Choroid plexus epithelial cell (primary cell): ENCODE measurements at regions not wholly inside any gene's neighbourhood (a gene's known extent, or its start where the extent isn't known, plus 50 kb on each side); places are given as distances from the start of the nearest gene placed in this dataset.

ENCODE experiments used
- DNase-seq: peaks from one replicate; pipeline ENCODE4 v3.0.0-alpha.2; 2010; ENCODE audit warnings: low read depth
- H3K4me3 ChIP-seq: 2 replicates; pipeline ENCODE4 v1.5.1; 2011; ENCODE audit warnings: low read depth, mild to moderate bottlenecking, control low read depth, low read length, moderate library complexity
- TF ChIP-seq, protein P1 (sequence below): conservative IDR thresholded peaks from 2 replicates; pipeline ENCODE4 v1.5.1; 2011; ENCODE audit warnings: low read depth, mild to moderate bottlenecking, control low read depth, inconsistent platforms, low read length, moderate library complexity

DNA sequence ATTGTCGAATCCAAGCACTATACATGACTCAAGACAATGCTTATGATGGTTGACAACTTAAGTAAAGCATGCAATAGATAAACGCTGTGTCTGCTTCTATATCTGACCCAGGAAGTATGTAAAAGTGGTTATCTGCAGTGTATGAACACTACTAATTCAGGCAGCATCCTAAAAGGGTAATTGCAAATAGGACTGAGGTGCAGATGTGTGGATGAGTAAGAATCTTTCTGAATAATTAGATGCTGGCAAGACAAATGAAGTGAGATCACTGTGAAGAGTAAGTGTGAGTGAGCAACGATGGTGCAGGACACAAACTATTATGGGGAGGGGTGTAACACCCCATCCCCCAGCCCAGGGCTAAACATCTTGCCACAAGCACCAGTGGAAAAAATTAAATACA, 195.7 kb upstream of the CHRNA7 start:
- H3K4me3 ChIP-seq: no peak overlapping the region
- TF ChIP-seq, protein P1, sequence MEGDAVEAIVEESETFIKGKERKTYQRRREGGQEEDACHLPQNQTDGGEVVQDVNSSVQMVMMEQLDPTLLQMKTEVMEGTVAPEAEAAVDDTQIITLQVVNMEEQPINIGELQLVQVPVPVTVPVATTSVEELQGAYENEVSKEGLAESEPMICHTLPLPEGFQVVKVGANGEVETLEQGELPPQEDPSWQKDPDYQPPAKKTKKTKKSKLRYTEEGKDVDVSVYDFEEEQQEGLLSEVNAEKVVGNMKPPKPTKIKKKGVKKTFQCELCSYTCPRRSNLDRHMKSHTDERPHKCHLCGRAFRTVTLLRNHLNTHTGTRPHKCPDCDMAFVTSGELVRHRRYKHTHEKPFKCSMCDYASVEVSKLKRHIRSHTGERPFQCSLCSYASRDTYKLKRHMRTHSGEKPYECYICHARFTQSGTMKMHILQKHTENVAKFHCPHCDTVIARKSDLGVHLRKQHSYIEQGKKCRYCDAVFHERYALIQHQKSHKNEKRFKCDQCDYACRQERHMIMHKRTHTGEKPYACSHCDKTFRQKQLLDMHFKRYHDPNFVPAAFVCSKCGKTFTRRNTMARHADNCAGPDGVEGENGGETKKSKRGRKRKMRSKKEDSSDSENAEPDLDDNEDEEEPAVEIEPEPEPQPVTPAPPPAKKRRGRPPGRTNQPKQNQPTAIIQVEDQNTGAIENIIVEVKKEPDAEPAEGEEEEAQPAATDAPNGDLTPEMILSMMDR: no peak
- no peak for DNase-seq

DNA sequence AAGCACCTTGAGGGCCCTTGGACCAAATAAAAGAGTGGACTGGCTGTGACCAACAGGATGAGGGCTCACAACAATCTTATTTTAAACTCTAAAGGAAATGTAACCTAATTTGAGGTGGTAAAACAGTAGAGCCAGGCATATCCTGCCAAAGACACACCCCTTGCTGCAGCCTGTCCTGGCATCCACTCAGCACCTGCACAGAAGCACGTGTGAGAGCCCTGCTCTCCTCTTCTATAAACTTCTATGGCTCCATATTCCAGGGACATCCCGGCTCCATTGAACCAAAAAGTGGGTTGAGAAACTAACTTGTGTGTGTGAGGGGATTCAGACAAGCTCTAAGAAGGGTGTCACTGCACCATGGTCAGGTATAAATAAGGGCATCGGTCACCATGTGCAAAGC, 190.9 kb upstream of the CHRNA7 start:
- no peak for DNase-seq
- no peak overlapping the region for H3K4me3 ChIP-seq
- TF ChIP-seq, protein P1: no peak

DNA sequence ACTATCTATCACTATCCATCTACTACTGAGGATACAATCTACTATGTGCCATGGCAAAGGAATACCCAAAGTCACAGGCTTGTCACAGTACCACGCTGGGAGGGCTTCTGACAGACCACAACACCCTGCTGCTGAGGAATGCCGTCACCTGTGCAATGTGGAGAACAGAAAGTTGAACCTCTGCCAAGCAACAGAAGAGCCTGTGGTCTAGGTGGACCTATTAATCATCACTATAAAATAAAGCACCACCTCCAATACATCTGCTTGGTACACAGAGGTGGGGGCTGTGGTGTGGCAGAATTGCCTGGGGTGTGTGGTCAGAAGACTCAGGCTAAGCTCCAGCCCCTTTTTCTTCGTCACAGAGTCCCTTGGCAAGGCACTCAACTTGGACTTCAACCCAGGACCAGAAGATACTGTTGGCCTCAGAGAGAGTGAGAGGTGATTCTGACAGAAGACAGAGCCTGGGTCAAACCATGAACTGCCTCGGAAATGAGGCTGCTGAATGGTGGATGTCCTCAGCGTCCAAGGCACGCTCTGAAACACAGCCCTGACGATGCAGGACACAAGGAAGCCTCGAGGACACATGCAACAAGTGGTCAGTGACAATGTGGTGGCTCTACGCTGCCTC, 189.4 kb upstream of the CHRNA7 start:
- no peak for DNase-seq
- TF ChIP-seq, protein P1: no peak
- no peak overlapping the region for H3K4me3 ChIP-seq

DNA sequence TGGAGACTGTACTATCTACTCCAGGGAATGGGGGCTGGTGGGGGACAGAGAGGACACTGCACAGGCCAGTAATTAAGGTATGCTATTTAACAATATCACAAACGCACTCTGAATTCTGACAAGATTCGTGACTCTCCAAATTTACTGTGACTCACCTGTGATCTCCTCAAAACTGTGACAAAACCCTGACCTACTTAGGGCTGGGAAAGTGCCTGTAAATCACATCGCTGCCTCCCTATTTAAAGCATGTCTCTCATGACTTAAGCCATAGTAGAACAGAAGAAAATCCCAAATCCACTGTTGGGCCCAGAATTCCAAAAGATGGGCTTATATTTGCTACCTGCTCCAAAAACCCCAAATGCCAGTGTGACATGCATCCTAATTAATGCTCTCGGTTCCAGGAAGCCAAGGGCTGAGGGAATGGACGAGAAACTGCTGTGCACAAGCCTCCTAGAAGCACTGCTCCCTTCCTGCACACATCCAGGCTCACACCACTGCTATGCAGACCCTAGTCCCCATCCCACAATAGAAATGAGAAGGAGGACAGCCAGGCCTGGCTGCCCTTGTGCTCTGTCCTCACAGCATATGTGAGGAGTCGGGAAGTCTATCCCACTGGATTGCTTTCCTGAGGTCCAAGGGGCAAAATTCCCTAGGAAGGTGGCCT, 187.7 kb upstream of the CHRNA7 start:
- TF ChIP-seq, protein P1: no peak
- no peak overlapping the region for H3K4me3 ChIP-seq
- no peak for DNase-seq

DNA sequence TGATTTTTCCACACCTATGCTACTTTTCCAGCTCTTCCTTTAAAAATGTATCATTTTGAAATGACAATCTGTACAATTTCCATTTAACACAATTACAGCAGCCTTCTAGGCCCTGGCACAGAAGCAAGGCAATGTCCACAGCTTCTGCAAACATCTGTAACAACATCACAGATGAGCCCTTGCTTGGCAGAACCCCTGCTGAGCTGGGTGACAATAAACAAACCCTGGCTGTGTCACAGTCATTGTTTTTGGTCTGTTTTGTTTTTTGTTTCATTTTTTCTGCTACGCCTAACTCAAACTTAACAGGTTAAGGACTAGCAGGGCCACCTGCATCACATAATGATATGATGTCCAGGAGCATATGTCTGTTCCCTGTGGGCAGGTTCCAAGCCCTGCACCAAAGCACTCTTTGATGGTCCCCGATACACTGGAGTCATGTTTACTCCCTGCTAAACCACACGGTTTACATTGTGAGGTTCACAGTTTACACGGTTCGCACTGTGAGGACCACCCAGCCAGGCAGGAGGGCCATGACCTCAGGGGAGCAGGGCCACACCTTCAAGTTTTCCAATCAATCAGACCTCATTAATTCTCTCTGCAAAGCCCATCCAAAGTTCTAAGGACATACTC, 186.8 kb upstream of the CHRNA7 start:
- TF ChIP-seq, protein P1: no peak
- DNase-seq: no peak
- no peak overlapping the region for H3K4me3 ChIP-seq

DNA sequence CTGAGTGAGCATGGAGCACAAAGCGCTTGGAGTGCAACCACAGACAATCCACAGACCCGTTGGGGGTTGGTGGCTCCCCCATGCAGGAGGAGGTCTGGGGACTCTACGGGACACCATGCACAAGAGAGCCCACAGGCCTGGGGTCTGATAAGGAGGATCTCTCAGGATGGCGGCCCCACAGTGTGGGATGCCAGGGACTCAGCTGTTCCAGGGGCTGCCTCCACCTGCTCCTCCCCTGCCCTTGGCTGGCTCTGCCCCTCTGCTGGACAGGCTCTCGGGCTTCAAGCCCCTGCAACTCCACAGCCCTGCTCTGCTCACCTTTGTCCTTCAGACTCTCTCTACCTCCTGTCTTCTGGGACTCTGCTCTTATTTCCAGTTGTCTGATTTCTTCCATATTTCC, 184.5 kb upstream of the CHRNA7 start:
- TF ChIP-seq, protein P1: no peak
- DNase-seq: no peak
- H3K4me3 ChIP-seq: no peak overlapping the region
